HepG2 (cell line): ENCODE measurements at regions not wholly inside any gene's neighbourhood (a gene's known extent, or its start where the extent isn't known, plus 50 kb on each side); places are given as distances from the start of the nearest gene placed in this dataset.

Experiments used
- ATAC-seq: fragments of 200-7000 bp; cut with Tn5 transposase; 3 replicates; pipeline ENCODE4 v1.9.1; 2020; ENCODE audit warnings: mild to moderate bottlenecking, moderate library complexity
- BruUV-seq: library from RNA; stranded (reverse); fragments of 400-500 nt; replicated peaks from 2 replicates; lab custom pipeline; 2021; lab: Mats Ljungman, UMichigan
- CTCF ChIA-PET: fragments of 300-600 bp; formaldehyde crosslinking; extraction: SDS; loops from one replicate; lab custom pipeline; 2021; ENCODE audit warnings: low total read pairs, inconsistent platforms, low intra/inter-chr PET ratio; lab: Yijun Ruan, JAX
- POLR2A ChIA-PET: fragments of 350-600 bp; sonication (Branson Sonifier 250); formaldehyde crosslinking; loops from one replicate; lab custom pipeline; 2020; ENCODE audit warnings: antibody characterized with exemption, inconsistent platforms; lab: Yijun Ruan, JAX
- DNase-seq: peaks from one replicate; pipeline ENCODE4 v3.0.0-alpha.2; 2015; ENCODE audit warnings: low spot score
- FAIRE-seq: peaks from 3 replicates; lab custom pipeline; 2011; peaks lifted over from hg19 to GRCh38; lab: Jason Lieb, UNC
- H2AFZ ChIP-seq: one replicate; pipeline ENCODE4 v1.6.1; 2011; ENCODE audit warnings: low read length, inconsistent platforms
- H3K27ac ChIP-seq: fragments of 300-600 bp; 3 replicates; pipeline ENCODE4 v1.8.0; 2011; ENCODE audit warnings: mixed run types, mild to moderate bottlenecking, mixed read lengths, low read length, inconsistent platforms; ENCODE audit not compliant: insufficient read depth; ENCODE audit errors: extremely low read length
- H3K27me3 ChIP-seq, 2 experiments: fragments of 200-600 bp in 1 of 2; 2 replicates in 1 of 2; 3 replicates in 1 of 2; pipeline versions ENCODE4 v1.6.0 to v1.8.0; 2011; ENCODE audit warnings: low read length in 2 of 2, mild to moderate bottlenecking in 2 of 2, moderate library complexity in 2 of 2, inconsistent platforms in 1 of 2; ENCODE audit not compliant: insufficient read depth in 2 of 2, control insufficient read depth in 1 of 2
- H3K36me3 ChIP-seq, 2 experiments: fragments of 200-600 bp in 1 of 2; replicated peaks in 1 of 2; 2 replicates in 1 of 2; 3 replicates in 1 of 2; pipeline versions ENCODE4 v1.5.1 to v1.8.0; 2011; ENCODE audit warnings: low read length in 2 of 2, inconsistent platforms in 1 of 2; ENCODE audit not compliant: insufficient read depth in 2 of 2, control insufficient read depth in 1 of 2
- H3K4me1 ChIP-seq: 2 replicates; pipeline ENCODE4 v1.5.1; 2012; ENCODE audit warnings: low read length, inconsistent platforms; ENCODE audit not compliant: insufficient read depth
- H3K4me2 ChIP-seq: 2 replicates; pipeline ENCODE4 v1.6.0; 2011; ENCODE audit warnings: low read depth, low read length, inconsistent platforms
- H3K4me3 ChIP-seq, 3 experiments: fragments of 200-600 bp in 1 of 3; sonication (generic), shearing (Covaris generic) in 1 of 3; replicated peaks in 1 of 3; 2 replicates each; pipeline ENCODE4 v1.5.1; 2011 to 2016; ENCODE audit warnings: low read length in 3 of 3, inconsistent platforms in 2 of 3, low read depth in 2 of 3, mild to moderate bottlenecking in 2 of 3, control low read depth in 1 of 3, mixed read lengths in 1 of 3; ENCODE audit not compliant: insufficient read depth in 1 of 3
- H3K79me2 ChIP-seq: one replicate; pipeline ENCODE4 v1.6.1; 2011; ENCODE audit warnings: low read length, inconsistent platforms; ENCODE audit not compliant: insufficient read depth
- H3K9ac ChIP-seq: 2 replicates; pipeline ENCODE4 v1.6.0; 2011; ENCODE audit warnings: mild to moderate bottlenecking, low read depth, low read length, inconsistent platforms; ENCODE audit not compliant: insufficient read depth
- H3K9me3 ChIP-seq: 2 replicates; pipeline ENCODE4 v1.5.1; 2012; ENCODE audit warnings: mild to moderate bottlenecking, low read length
- H4K20me1 ChIP-seq: 2 replicates; pipeline ENCODE4 v1.6.0; 2011; ENCODE audit warnings: inconsistent platforms, mild to moderate bottlenecking, low read length, moderate library complexity; ENCODE audit not compliant: insufficient read depth
- CREB1 ChIP-seq, 2 experiments: fragments of 450-650 bp in 1 of 2; IDR thresholded peaks; 2 replicates each; pipeline ENCODE4 v1.6.1; 2016 to 2017; ENCODE audit warnings: control low read depth in 1 of 2, mild to moderate bottlenecking in 1 of 2, missing compliant biosample characterization in 1 of 2, missing genetic modification characterization in 1 of 2
- IKZF5 ChIP-seq: IDR thresholded peaks from 2 replicates; pipeline ENCODE4 v1.6.1; 2018; ENCODE audit warnings: missing genetic modification reagents, mild to moderate bottlenecking, missing compliant biosample characterization
- MED1 ChIP-seq: sonication (generic); formaldehyde crosslinking; IDR thresholded peaks from 2 replicates; pipeline ENCODE4 v1.4.0; 2020; ENCODE audit warnings: missing genetic modification reagents
- MNT ChIP-seq: fragments of 450-650 bp; IDR thresholded peaks from 2 replicates; pipeline ENCODE4 v1.6.1; 2016
- PCBP2 ChIP-seq: fragments of 200-400 bp; formaldehyde crosslinking; optimal IDR thresholded peaks from 2 replicates; pipeline ENCODE3; 2018; ENCODE audit warnings: low read length, low read depth; ENCODE audit not compliant: poor library complexity, severe bottlenecking
- ZNF549 ChIP-seq: sonication (generic); formaldehyde crosslinking; IDR thresholded peaks from 2 replicates; pipeline ENCODE4 v1.5.0; 2020; ENCODE audit warnings: missing genetic modification reagents
- ZNF678 ChIP-seq: sonication (generic); formaldehyde crosslinking; IDR thresholded peaks from 2 replicates; pipeline ENCODE4 v1.4.0; 2020; ENCODE audit warnings: mild to moderate bottlenecking, missing genetic modification reagents
- WGBS: methylation state at CpG from one replicate; pipeline ENCODE4 v1.1.6; 2017; ENCODE audit warnings: low lambda C conversion rate; 5-methylcytosine and 5-hydroxymethylcytosine counted together
- in situ Hi-C: cut with HindIII; loops from 2 replicates; pipeline ENCODE4 v1.10.0; 2017; ENCODE audit warnings: low pct_unique_long_range_greater_than_20kb; ENCODE audit not compliant: extremely low pct_ligation_motif_present
- intact Hi-C: fragments of 100-400 bp; cut with micrococcal nuclease; formaldehyde crosslinking; loops from one replicate; pipeline ENCODE4 v1.10.0; 2022; ENCODE audit not compliant: unreplicated experiment
- TF ChIP-seq, protein P1 (sequence below): sonication (generic); formaldehyde crosslinking; IDR thresholded peaks from 2 replicates; pipeline ENCODE4 v1.9.0; 2021; ENCODE audit warnings: missing genetic modification reagents, mild to moderate bottlenecking, borderline replicate concordance
- TF ChIP-seq, protein P2 (sequence below): sonication (generic); formaldehyde crosslinking; IDR thresholded peaks from 2 replicates; pipeline ENCODE4 v1.8.1; 2023; ENCODE audit warnings: mild to moderate bottlenecking, missing genetic modification reagents
- TF ChIP-seq, protein P3 (sequence below): sonication (generic); formaldehyde crosslinking; IDR thresholded peaks from 2 replicates; pipeline ENCODE4 v1.8.0; 2022; ENCODE audit warnings: missing genetic modification reagents, mild to moderate bottlenecking, inconsistent platforms, borderline replicate concordance

DNA sequence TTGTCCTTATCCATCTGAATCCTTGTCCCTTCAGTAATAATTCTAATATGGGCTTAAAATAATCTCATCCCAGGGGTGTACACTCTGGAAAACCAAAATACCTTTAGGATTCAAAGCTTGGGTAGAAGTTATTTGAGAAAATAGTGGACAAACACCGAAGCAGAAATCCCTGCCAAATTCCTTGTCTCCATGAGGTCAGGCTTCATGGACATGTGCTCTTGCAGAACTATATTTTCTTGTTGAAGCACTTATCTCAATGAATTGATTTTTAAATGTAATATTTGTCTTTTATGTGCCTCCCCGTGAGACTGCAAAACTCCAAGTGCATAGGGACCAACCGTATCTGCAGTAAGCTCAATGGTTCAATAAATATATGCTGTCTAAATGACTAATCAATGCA, 1153.3 kb upstream of the AUTS2 start:
- WGBS: 1% methylated on average over 3 of the region's 3 CpGs
- Histone ChIP-seq H3K4me3 (no peak overlapping the region), H3K36me3 (no peaks in the 10 kb centered on the region), H3K27me3 (no peaks in the 10 kb centered on the region), H4K20me1 (no peaks in the 10 kb centered on the region), H3K79me2 (no peaks in the 10 kb centered on the region), H3K4me2 (no peak overlapping the region), H3K9ac (no peak overlapping the region), H2AFZ (no peak overlapping the region), H3K27ac (no peak overlapping the region), H3K9me3 (peaks cover 40% of the 10 kb centered on the region; the same call in 1 of the 2 replicates), H3K4me1 (no peaks in the 10 kb centered on the region)
- intact Hi-C loops: no loop called here
- DNase-seq (no peak), FAIRE-seq (no peak), ATAC-seq (no peak)
- in situ Hi-C loops: no loop called here
- no TSS peak for BruUV-seq
- TF ChIP-seq, protein P1, sequence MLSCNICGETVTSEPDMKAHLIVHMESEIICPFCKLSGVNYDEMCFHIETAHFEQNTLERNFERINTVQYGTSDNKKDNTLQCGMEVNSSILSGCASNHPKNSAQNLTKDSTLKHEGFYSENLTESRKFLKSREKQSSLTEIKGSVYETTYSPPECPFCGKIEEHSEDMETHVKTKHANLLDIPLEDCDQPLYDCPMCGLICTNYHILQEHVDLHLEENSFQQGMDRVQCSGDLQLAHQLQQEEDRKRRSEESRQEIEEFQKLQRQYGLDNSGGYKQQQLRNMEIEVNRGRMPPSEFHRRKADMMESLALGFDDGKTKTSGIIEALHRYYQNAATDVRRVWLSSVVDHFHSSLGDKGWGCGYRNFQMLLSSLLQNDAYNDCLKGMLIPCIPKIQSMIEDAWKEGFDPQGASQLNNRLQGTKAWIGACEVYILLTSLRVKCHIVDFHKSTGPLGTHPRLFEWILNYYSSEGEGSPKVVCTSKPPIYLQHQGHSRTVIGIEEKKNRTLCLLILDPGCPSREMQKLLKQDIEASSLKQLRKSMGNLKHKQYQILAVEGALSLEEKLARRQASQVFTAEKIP (CRISPR knock-in tag): no peak
- peak; percentile 95 for TF ChIP-seq MNT
- ChIA-PET CTCF (no interaction called here), POLR2A (no interaction called here)

DNA sequence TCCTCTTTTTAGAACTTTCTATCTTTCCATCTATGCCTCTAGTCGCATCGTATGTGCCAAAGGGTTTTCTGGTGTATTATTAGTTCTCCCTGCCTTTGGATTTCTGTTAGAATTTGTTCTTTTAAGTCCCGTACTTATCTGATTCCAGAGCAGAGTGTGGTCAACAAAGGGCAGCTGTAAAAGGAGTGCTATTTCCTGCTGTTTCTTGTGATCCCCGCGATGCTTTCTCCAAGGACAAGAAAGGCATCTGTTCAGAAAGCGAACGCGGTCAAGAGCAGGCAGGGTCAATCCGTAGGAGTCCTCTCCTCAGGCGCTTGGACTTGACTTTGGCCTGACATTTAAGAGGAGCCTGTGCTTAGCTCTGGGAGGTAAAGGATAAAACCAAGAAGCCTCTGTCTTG, 1152.1 kb upstream of the AUTS2 start:
- peaks cover 49% of the 10 kb centered on the region for H3K9me3 ChIP-seq
- in situ Hi-C loops (no loop called here), intact Hi-C loops (no loop called here)
- ATAC-seq (no peak), DNase-seq (no peak), FAIRE-seq (no peak)
- H3K27me3 ChIP-seq: no peaks in the 10 kb centered on the region
- H2AFZ ChIP-seq: no peak overlapping the region
- H3K27ac ChIP-seq: no peak overlapping the region
- BruUV-seq: no TSS peak
- WGBS: 18% methylated on average over 8 of the region's 10 CpGs
- H3K4me3 ChIP-seq: no peak overlapping the region
- no peaks in the 10 kb centered on the region for H3K79me2 ChIP-seq
- ChIA-PET POLR2A (no interaction called here), CTCF (no interaction called here)
- no peak overlapping the region for H3K9ac ChIP-seq
- H3K4me2 ChIP-seq: no peak overlapping the region
- H4K20me1 ChIP-seq: no peaks in the 10 kb centered on the region
- no peaks in the 10 kb centered on the region for H3K36me3 ChIP-seq
- H3K4me1 ChIP-seq: no peaks in the 10 kb centered on the region
- TF ChIP-seq ZNF549 (CRISPR knock-in tag) (no peak), MED1 (CRISPR knock-in tag) (no peak), IKZF5 (CRISPR knock-in tag) (no peak), ZNF678 (CRISPR knock-in tag) (no peak), PCBP2 (no peak), CREB1 (IDR thresholded peaks at IDR 0.05) (no peak), CREB1 (CRISPR knock-in tag; IDR thresholded peaks at IDR 0.05) (no peak)
- TF ChIP-seq, protein P2, sequence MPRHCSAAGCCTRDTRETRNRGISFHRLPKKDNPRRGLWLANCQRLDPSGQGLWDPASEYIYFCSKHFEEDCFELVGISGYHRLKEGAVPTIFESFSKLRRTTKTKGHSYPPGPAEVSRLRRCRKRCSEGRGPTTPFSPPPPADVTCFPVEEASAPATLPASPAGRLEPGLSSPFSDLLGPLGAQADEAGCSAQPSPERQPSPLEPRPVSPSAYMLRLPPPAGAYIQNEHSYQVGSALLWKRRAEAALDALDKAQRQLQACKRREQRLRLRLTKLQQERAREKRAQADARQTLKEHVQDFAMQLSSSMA (CRISPR knock-in tag): no peak
- TF ChIP-seq, protein P3, sequence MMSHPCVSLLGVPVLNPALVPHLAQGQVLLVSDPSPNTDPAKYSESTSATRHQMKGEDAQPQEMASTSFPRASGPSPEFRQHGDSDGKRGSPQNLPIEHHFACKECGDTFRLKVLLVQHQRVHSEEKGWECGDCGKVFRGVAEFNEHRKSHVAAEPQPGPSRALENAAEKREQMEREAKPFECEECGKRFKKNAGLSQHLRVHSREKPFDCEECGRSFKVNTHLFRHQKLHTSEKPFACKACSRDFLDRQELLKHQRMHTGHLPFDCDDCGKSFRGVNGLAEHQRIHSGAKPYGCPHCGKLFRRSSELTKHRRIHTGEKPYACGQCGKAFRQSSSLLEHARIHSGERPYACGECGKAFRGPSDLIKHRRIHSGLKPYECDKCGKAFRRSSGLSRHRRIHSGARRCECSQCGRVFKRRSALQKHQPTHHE: no peak
